ENCODE measurements at regions not wholly inside any gene's neighbourhood (a gene's known extent, or its start where the extent isn't known, plus 50 kb on each side); places are given as distances from the start of the nearest gene placed in this dataset.
A peak's percentile ranks its signal among the peaks of the same experiment; 100 is the strongest.
"Not testable (repeated sequence)": the region's sequence is repeated elsewhere in the genome, so short reads cannot be mapped to it uniquely, and the experiment has no call there.

GRCh38 chr18:10604182-10604581, 78.4 kb downstream of the NAPG start:
- Histone ChIP-seq H3K27me3 (ENCODE audit: control insufficient read depth, insufficient read depth, low read length) (no peaks in the 10 kb centered on the region), H3K36me3 (ENCODE audit: control insufficient read depth, insufficient read depth, low read length) (no peaks in the 10 kb centered on the region), H3K27ac (ENCODE audit: low read length) (no peak overlapping the region), H3K4me3 (ENCODE audit: low read depth in 2 of 2, low read length in 2 of 2) (no peak overlapping the region), H3K9me3 (ENCODE audit: control insufficient read depth, insufficient read depth, low read depth, low read length) (no peaks in the 10 kb centered on the region), H3K4me1 (ENCODE audit: control insufficient read depth, insufficient read depth, low read length) (no peaks in the 10 kb centered on the region)
- in situ Hi-C loops (cut with HindIII; ENCODE audit: low pct_unique_long_range_greater_than_20kb, low sequenced_read_pairs), result no loop called here
- no peak for ATAC-seq
- TF ChIP-seq TCF7L2 (IDR thresholded peaks at IDR 0.05; ENCODE audit: low read depth, low read length), result no peak
- no peak for TF ChIP-seq REST (IDR thresholded peaks at IDR 0.05; ENCODE audit: insufficient read depth in 1 of 2, low read depth in 2 of 2, low read length in 1 of 2)
- no peak for TF ChIP-seq POLR2AphosphoS5 (IDR thresholded peaks at IDR 0.05; ENCODE audit: low read depth, low read length)
- TF ChIP-seq CTCF (IDR thresholded peaks at IDR 0.05), result no peak
- no peak for TF ChIP-seq SIN3A (IDR thresholded peaks at IDR 0.05; ENCODE audit: borderline replicate concordance, insufficient read depth, low read depth, low read length)
- BruUV-seq (replicated peaks), result no TSS peak
- ChIA-PET CTCF (no interaction called here), POLR2A (no interaction called here)
- intact Hi-C loops (cut with micrococcal nuclease; ENCODE audit: unreplicated experiment), result loop anchor here (5.0 kb wide), 1 partner anchor 1628 kb away; no protein-coding TSS in a partner anchor
- DNase-seq (ENCODE audit: low read depth, low spot score), result no peak

GRCh38 chr18:10606881-10607280, 81.1 kb downstream of the NAPG start:
- H3K4me1 ChIP-seq (ENCODE audit: control insufficient read depth, insufficient read depth, low read length); ATAC-seq; DNase-seq (ENCODE audit: low read depth, low spot score); CTCF ChIA-PET; BruUV-seq (replicated peaks); H3K9me3 ChIP-seq (ENCODE audit: control insufficient read depth, insufficient read depth, low read depth, low read length); H3K4me3 ChIP-seq (ENCODE audit: low read depth in 2 of 2, low read length in 2 of 2); H3K27ac ChIP-seq (ENCODE audit: low read length); H3K27me3 ChIP-seq (ENCODE audit: control insufficient read depth, insufficient read depth, low read length); H3K36me3 ChIP-seq (ENCODE audit: control insufficient read depth, insufficient read depth, low read length); in situ Hi-C loops (cut with HindIII; ENCODE audit: low pct_unique_long_range_greater_than_20kb, low sequenced_read_pairs); POLR2A ChIA-PET; intact Hi-C loops (cut with micrococcal nuclease; ENCODE audit: unreplicated experiment): not testable (repeated sequence)

GRCh38 chr18:10607332-10608248, 81.8 kb downstream of the NAPG start:
- intact Hi-C loops (cut with micrococcal nuclease; ENCODE audit: unreplicated experiment); BruUV-seq (replicated peaks); H3K9me3 ChIP-seq (ENCODE audit: control insufficient read depth, insufficient read depth, low read depth, low read length); DNase-seq (ENCODE audit: low read depth, low spot score); H3K36me3 ChIP-seq (ENCODE audit: control insufficient read depth, insufficient read depth, low read length); H3K4me3 ChIP-seq (ENCODE audit: low read depth in 2 of 2, low read length in 2 of 2); H3K27me3 ChIP-seq (ENCODE audit: control insufficient read depth, insufficient read depth, low read length); POLR2A ChIA-PET; in situ Hi-C loops (cut with HindIII; ENCODE audit: low pct_unique_long_range_greater_than_20kb, low sequenced_read_pairs); CTCF ChIA-PET; H3K27ac ChIP-seq (ENCODE audit: low read length); H3K4me1 ChIP-seq (ENCODE audit: control insufficient read depth, insufficient read depth, low read length): not testable (repeated sequence)
- peak; percentile 58 for ATAC-seq

- ATAC-seq; H3K27me3 ChIP-seq (ENCODE audit: control insufficient read depth, insufficient read depth, low read length); intact Hi-C loops (cut with micrococcal nuclease; ENCODE audit: unreplicated experiment); H3K9me3 ChIP-seq (ENCODE audit: control insufficient read depth, insufficient read depth, low read depth, low read length); in situ Hi-C loops (cut with HindIII; ENCODE audit: low pct_unique_long_range_greater_than_20kb, low sequenced_read_pairs); POLR2A ChIA-PET; H3K36me3 ChIP-seq (ENCODE audit: control insufficient read depth, insufficient read depth, low read length); H3K27ac ChIP-seq (ENCODE audit: low read length); BruUV-seq (replicated peaks); CTCF ChIA-PET; H3K4me3 ChIP-seq (ENCODE audit: low read depth in 2 of 2, low read length in 2 of 2); H3K4me1 ChIP-seq (ENCODE audit: control insufficient read depth, insufficient read depth, low read length); DNase-seq (ENCODE audit: low read depth, low spot score): not testable (repeated sequence)
Observed at GRCh38 chr18:10608450-10608849, 82.6 kb downstream of the NAPG start.

GRCh38 chr18:10609046-10609445, 83.2 kb downstream of the NAPG start:
- H3K4me1 ChIP-seq (ENCODE audit: control insufficient read depth, insufficient read depth, low read length); H3K36me3 ChIP-seq (ENCODE audit: control insufficient read depth, insufficient read depth, low read length); BruUV-seq (replicated peaks); DNase-seq (ENCODE audit: low read depth, low spot score); H3K27ac ChIP-seq (ENCODE audit: low read length); ATAC-seq; POLR2A ChIA-PET; H3K27me3 ChIP-seq (ENCODE audit: control insufficient read depth, insufficient read depth, low read length); in situ Hi-C loops (cut with HindIII; ENCODE audit: low pct_unique_long_range_greater_than_20kb, low sequenced_read_pairs); CTCF ChIA-PET; H3K9me3 ChIP-seq (ENCODE audit: control insufficient read depth, insufficient read depth, low read depth, low read length); intact Hi-C loops (cut with micrococcal nuclease; ENCODE audit: unreplicated experiment); H3K4me3 ChIP-seq (ENCODE audit: low read depth in 2 of 2, low read length in 2 of 2): not testable (repeated sequence)
